Prostate gland (tissue), 2 donors: ENCODE measurements at regions not wholly inside any gene's neighbourhood (a gene's known extent, or its start where the extent isn't known, plus 50 kb on each side); places are given as distances from the start of the nearest gene placed in this dataset.

ENCODE experiments used
- DNase-seq: peaks from one replicate; pipeline ENCODE4 v3.0.0-alpha.2; 2019; ENCODE audit warnings: low spot score
- H3K27ac ChIP-seq, 2 donors: fragments of 200-600 bp; sonication (generic); 2 replicates each; pipeline ENCODE4 v1.5.1; 2017 to 2019
- H3K27me3 ChIP-seq: fragments of 200-600 bp; sonication (generic); replicated peaks from 2 replicates; pipeline ENCODE4 v1.5.1; 2019; ENCODE audit not compliant: insufficient read depth
- H3K36me3 ChIP-seq, 2 donors: fragments of 200-600 bp; sonication (generic); 1 replicate in 1 of 2; 2 replicates in 1 of 2; pipeline versions ENCODE4 v1.5.1 to v1.8.1; 2017 to 2019
- H3K4me1 ChIP-seq: fragments of 200-600 bp; sonication (generic); replicated peaks from 2 replicates; pipeline ENCODE4 v1.5.1; 2019
- H3K4me3 ChIP-seq, 2 donors: fragments of 200-600 bp; sonication (generic); 2 replicates each; pipeline ENCODE4 v1.5.1; 2017 to 2019
- H3K9me3 ChIP-seq: fragments of 200-600 bp; sonication (generic); 2 replicates; pipeline ENCODE4 v1.5.1; 2017
- POLR2A ChIP-seq: fragments of 450-650 bp; IDR thresholded peaks from one replicate; pipeline ENCODE4 v1.6.1; 2016; ENCODE audit warnings: antibody characterized with exemption, mild to moderate bottlenecking
- POLR2AphosphoS5 ChIP-seq: sonication (generic); formaldehyde crosslinking; IDR thresholded peaks from one replicate; pipeline ENCODE4 v1.6.1; 2017; ENCODE audit warnings: antibody characterized with exemption
- WGBS: methylation state at CpG from one replicate; pipeline ENCODE4 v1.1.5; 2018; 5-methylcytosine and 5-hydroxymethylcytosine counted together
- intact Hi-C: fragments of 100-400 bp; cut with DNase I; formaldehyde crosslinking; loops from one replicate; pipeline ENCODE4 v1.14.2; 2022
- TF ChIP-seq, protein P1 (sequence below), 4 experiments: fragments of 200-600 bp in 2 of 4; fragments of 450-650 bp in 2 of 4; sonication (generic) in 2 of 4; IDR thresholded peaks; 1 replicate in 3 of 4; 2 replicates in 1 of 4; pipeline ENCODE4 v1.5.1; 2016 to 2019; ENCODE audit warnings: antibody characterized with exemption in 4 of 4, mild to moderate bottlenecking in 2 of 4, moderate library complexity in 2 of 4

DNA sequence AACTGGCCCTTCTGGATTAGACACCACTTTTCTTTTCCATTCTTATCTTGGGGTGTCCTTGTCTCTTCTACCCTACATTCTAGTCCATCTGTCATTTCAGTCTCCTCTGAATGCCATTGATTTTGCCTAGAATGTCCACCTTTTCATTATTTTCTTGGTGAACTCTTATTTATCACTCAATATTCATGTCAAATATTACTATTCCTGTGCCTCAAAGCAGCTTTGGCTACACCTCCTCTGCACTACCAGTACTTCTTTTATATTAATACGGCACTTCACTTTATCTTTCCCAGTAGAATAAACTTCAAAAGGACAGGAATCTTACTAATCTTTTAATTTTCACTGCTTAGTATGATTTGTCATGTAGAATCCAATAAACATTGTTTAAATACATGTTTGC is 186.4 kb upstream of the DPYD start:
- DNase-seq, result no peak
- H3K27ac ChIP-seq, result no peak overlapping the region
- intact Hi-C loops, result no loop called here
- no peaks in the 10 kb centered on the region for H3K36me3 ChIP-seq
- no peaks in the 10 kb centered on the region for H3K9me3 ChIP-seq
- H3K4me1 ChIP-seq, result no peaks in the 10 kb centered on the region
- 95% methylated on average over 1 of the region's 1 CpG for WGBS
- no peaks in the 10 kb centered on the region for H3K27me3 ChIP-seq
- H3K4me3 ChIP-seq, result no peak overlapping the region
- TF ChIP-seq POLR2AphosphoS5 (no peak), POLR2A (no peak)
- TF ChIP-seq, protein P1, sequence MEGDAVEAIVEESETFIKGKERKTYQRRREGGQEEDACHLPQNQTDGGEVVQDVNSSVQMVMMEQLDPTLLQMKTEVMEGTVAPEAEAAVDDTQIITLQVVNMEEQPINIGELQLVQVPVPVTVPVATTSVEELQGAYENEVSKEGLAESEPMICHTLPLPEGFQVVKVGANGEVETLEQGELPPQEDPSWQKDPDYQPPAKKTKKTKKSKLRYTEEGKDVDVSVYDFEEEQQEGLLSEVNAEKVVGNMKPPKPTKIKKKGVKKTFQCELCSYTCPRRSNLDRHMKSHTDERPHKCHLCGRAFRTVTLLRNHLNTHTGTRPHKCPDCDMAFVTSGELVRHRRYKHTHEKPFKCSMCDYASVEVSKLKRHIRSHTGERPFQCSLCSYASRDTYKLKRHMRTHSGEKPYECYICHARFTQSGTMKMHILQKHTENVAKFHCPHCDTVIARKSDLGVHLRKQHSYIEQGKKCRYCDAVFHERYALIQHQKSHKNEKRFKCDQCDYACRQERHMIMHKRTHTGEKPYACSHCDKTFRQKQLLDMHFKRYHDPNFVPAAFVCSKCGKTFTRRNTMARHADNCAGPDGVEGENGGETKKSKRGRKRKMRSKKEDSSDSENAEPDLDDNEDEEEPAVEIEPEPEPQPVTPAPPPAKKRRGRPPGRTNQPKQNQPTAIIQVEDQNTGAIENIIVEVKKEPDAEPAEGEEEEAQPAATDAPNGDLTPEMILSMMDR (IDR thresholded peaks at IDR 0.05), result no peak

DNA sequence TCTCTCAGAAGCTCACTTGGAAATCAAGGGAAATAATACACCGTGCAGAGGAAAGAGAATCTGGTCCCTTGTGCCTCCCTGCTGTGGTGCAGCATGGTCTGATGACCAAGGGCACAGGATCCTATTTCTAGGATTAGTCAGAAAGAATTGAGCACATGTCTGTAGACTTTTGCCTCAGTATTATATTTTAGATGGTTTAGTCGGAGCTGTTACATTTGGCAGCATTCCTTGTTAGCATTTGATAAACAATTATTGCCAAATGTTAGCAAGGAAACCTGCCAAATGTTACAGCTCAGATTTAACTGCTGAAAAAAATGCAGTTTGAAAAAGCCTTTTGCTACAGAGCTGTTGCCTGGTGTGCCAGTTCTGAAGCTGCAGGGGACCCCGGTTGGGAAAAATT is 183.5 kb upstream of the DPYD start:
- H3K4me1 ChIP-seq, result no peaks in the 10 kb centered on the region
- no peaks in the 10 kb centered on the region for H3K36me3 ChIP-seq
- no peaks in the 10 kb centered on the region for H3K9me3 ChIP-seq
- WGBS, result 46% methylated on average over 3 of the region's 3 CpGs
- no peak overlapping the region for H3K4me3 ChIP-seq
- no peaks in the 10 kb centered on the region for H3K27me3 ChIP-seq
- intact Hi-C loops, result no loop called here
- H3K27ac ChIP-seq, result no peak overlapping the region
- TF ChIP-seq, protein P1 (IDR thresholded peaks at IDR 0.05), result no peak
- no peak for TF ChIP-seq POLR2A
- no peak for TF ChIP-seq POLR2AphosphoS5
- no peak for DNase-seq

DNA sequence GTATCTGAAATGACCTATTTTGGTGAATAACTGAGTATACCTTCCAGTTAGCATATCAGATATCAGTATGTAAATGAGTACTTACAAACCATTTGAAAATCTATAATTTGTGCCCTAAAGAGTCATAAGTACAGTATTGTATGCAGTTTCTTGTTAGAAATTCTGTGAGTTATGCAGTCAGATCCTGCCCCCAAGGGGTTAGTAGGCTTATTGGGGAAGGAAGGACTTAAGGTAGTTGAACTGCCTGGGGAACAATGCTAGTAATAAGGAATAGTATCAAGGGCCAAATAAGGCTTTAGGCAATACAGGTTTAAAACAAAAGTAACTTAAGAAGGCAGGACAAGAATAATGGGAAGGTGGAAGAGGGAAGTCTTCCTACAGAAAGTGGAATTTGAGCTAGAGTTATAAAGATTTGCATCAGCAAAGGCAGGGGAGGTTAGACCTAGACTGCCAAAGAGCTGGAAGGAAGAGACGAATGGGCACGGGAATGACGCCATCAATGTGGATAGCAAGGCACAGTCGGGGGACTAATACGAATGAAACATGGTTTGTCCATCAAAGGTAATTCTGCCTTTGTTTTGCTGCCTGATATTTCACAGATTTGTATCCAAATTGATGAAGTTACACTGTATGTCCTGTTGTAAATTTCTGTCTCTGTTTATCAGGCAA is 182.9 kb upstream of the DPYD start:
- H3K36me3 ChIP-seq, result no peaks in the 10 kb centered on the region
- no peaks in the 10 kb centered on the region for H3K4me1 ChIP-seq
- H3K4me3 ChIP-seq, result no peak overlapping the region
- intact Hi-C loops, result no loop called here
- 57% methylated on average over 5 of the region's 5 CpGs for WGBS
- no peak overlapping the region for H3K27ac ChIP-seq
- H3K27me3 ChIP-seq, result no peaks in the 10 kb centered on the region
- H3K9me3 ChIP-seq, result no peaks in the 10 kb centered on the region
- DNase-seq, result no peak
- TF ChIP-seq, protein P1 (IDR thresholded peaks at IDR 0.05), result no peak

DNA sequence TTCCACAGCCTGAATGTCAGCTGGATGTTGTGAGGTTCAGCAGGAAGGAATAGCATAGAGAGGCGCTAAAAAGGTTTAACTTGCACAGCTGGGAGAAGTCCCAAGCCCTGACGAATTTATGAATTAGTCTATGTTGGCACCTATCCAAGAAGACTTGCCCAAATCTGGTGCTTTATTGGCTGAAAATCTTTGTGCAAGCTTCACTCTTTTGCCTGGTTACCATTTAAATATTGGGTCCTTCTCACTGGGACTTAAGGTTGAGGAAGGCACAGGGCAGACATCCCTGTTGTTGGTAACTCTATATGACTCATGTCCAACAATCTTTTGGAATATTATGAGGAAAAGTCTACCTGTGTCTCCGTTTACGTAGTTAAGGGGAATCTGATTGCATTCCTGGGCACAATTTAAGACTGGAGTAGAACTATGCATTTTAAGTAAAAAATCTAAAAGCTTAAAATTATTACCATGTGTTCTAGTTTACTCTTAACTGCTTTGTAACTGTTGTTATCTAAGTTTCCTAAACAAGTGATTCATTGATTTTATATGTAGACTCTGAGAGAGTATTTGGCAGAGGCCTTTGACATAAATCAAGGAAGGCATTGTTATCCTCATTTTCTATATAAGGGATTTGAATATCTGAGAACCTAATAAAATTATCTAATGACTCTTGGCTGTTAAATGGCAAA is 181.7 kb upstream of the DPYD start:
- no peaks in the 10 kb centered on the region for H3K27me3 ChIP-seq
- intact Hi-C loops, result no loop called here
- no peak for DNase-seq
- WGBS, result 51% methylated on average over 4 of the region's 4 CpGs
- no peaks in the 10 kb centered on the region for H3K36me3 ChIP-seq
- TF ChIP-seq, protein P1 (IDR thresholded peaks at IDR 0.05), result no peak
- TF ChIP-seq POLR2A, result no peak
- H3K27ac ChIP-seq, result no peak overlapping the region
- H3K4me3 ChIP-seq, result no peak overlapping the region
- no peaks in the 10 kb centered on the region for H3K4me1 ChIP-seq
- H3K9me3 ChIP-seq, result no peaks in the 10 kb centered on the region

DNA sequence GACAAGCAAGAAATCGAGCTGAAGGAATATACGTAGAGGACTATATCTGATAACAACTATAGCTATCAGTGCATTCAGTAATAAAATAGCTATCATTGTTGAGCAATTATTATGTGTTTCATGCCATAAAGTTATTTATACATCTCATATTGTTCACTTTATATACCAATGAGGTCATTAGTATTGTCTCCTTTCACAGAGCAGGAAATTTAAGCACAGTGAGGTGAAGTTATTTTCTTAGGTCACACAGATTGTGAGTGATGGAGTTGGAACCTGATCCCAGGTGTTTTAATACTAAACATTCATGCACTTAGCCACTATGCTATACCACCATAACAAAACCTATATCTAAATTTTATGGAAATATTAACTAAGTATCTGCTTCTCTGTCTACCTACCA is 180.5 kb upstream of the DPYD start:
- no peaks in the 10 kb centered on the region for H3K4me1 ChIP-seq
- H3K36me3 ChIP-seq, result no peaks in the 10 kb centered on the region

More for the DNA sequence above, 180.5 kb upstream of the DPYD start:
- intact Hi-C loops, result no loop called here
- WGBS, result 54% methylated on average over 2 of the region's 2 CpGs
- no peak for DNase-seq
- Histone ChIP-seq H3K27me3 (no peaks in the 10 kb centered on the region), H3K27ac (no peak overlapping the region), H3K9me3 (no peaks in the 10 kb centered on the region), H3K4me3 (no peak overlapping the region)
- TF ChIP-seq, protein P1 (IDR thresholded peaks at IDR 0.05), result no peak
- TF ChIP-seq POLR2AphosphoS5 (no peak), POLR2A (no peak)
